ENCODE measurements at regions not wholly inside any gene's neighbourhood (a gene's known extent, or its start where the extent isn't known, plus 50 kb on each side); places are given as distances from the start of the nearest gene placed in this dataset.

- DNase-seq: no peak
These were observed 1213.8 kb downstream of the TBC1D22A start for GRCh38 chr22:47976219-47976618.

DNA sequence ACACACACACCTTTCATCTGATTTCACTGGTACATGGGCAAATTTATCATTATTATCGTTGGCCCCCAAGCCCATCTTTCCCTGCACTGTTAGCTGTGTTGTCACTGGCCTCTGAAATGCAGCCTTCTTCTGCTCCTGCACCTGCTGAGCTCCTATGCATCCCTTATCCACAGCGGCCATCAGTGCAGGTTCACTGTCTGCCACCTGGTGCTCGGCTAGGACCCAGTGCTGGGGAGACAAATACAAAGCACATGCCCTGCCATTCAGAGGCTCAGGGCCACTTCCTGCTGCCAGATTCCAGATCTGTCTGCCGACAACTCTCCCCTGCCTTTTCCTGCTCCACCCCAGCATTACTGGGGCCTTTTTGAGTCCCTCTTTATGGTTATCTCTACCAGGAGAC is 1205.4 kb downstream of the TBC1D22A start:
- DNase-seq: no peak

- no peak for DNase-seq
These were observed 1203.9 kb downstream of the TBC1D22A start for GRCh38 chr22:47966316-47966715.

DNA sequence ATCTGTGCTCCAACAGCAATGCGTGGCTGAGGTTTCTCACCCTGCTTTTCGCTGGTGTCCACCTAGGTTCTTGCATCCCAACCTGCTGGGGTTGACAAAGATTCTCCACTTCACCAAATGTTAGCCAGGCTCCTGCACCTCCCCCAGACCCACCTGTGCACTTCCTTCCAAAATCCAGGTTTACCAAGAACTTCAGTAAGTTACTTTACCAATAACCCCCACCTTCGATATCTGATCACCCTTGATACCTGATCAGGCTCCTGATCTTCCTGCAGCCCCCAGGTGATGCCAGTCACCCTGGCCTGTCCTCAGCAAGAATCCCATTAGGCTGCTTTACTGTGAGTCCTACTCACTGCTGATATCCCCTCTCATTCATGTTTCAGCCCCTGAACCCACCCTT is 1203.4 kb downstream of the TBC1D22A start:
- DNase-seq: no peak

- no peak for DNase-seq
These were observed 1202.6 kb downstream of the TBC1D22A start for GRCh38 chr22:47965066-47965465.

- no peak for DNase-seq
These were observed 1201.2 kb downstream of the TBC1D22A start for GRCh38 chr22:47963660-47964059.

DNA sequence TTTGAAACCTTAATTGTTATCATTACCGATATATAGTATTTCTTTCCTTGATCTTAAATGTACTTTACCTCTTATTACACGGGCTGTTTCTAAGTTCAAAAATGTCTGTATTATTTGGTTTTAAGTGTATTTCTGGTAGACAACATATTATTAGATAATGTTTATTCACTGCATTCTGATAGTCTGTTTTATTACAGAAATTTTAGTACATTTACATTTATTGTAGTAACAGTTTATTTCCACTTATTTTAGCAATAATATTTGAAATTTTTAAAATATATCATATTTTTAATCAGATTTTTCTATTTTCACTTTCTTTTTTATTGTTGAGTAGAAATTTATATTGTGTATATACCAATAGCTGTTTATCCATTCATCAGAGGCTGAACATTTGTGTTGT is 1195.2 kb downstream of the TBC1D22A start:
- DNase-seq: no peak

DNA sequence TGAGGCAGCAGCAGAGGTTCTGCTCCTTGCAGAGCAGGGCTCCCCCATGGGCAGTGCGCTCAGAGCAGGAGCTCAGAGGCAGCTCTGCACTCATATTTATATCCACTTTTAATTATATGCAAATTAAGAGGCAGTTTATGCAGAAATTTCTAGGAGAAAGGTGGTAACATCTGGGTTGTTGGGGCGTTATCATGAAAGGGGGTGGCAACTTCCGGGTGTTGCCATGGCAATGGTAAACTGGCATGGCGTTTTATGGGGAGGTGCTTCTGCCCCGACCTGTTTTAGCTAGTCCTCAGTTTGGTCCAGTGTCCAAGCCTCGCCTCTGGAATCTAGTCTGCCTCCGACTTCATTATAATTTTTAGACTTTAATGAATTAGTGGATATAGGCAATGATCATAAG is 1191.7 kb downstream of the TBC1D22A start:
- no peak for DNase-seq

DNA sequence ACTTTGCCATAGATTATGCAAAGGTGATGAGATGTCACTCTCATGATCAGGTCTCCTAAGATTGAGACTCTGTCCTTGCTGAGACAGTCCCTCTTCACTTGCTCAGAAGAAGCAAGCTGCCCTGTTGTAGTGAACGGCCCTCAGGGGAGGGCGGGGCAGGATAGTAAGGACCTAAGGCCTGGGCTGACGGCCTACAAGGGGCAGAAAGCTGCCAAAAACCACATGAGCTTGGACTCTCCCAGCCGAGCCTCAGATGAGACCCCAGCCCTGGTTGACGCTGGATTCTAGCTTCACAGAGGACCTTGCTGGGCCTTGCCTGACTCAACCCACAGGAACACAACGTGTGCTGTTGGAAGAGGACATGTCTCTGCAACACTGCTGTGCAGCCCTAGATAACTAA is 1182.5 kb downstream of the TBC1D22A start:
- no peak for DNase-seq

DNA sequence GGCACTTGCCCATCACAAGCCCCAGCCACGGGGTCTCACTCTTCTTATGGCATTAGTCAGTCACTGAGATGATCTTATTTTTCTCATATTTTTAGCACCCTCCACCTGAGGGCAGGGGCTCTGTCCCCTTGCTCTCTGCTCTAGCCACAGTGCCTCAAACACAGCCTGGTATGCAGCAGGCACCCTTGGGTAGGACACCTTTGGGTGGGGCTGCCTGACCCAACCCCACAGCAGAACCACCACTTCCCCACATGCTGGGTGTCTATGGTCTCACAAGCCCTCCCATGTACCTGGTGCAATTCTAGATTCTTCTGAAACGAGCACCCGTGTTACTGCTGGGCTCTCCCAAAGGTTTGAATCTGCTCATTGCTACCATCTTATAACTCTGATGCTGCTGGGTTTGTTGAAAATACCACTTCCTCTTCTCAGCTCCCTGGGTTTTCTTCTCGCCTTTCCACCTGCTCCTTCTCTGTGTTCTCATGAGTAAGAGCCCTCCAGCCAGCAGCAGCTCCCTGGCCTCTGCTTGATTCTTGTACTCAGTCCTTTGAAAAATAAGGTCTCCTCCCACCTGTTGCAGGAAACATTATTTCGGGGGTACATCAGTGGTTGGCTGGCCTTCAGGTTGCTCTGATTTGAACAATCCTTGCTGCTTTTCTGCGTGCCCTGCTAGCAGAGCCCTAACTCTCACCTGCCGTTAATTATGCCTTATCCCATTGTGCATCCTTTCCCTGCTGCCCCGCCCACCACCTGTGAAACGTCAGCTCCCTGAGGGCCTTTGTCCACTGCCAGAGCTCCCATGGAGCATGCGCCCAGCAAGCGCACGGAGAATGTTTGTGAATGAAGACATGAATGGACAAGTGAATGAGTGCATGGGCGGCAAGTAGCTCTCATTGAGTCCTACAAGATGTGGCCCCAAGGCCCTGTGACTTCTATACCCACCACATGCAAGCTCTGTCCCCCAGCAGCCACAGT is 1181.6 kb downstream of the TBC1D22A start:
- no peak for DNase-seq

DNA sequence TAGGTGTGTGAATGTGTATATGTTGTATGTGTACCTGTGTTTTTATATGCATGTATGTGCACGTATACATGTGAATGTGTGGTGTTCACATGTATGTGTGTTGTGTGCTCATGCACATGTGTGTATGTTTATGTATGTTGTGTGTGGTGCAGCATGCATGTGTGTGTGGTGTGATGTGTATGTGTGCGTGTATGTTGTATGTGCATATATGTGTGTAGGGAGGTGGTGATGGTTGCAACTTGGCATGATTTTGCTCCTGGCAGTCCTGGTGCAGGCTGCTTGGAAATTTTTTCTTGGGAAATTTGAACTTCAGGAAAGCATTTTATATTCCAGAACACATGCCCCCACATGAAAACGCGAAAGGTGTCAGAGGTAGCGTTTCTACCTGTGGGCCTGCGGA is 1177.8 kb downstream of the TBC1D22A start:
- no peak for DNase-seq

- no peak for DNase-seq
These were observed 1171.4 kb downstream of the TBC1D22A start for GRCh38 chr22:47933891-47934290.

GRCh38 chr22:47933226-47933625 is 1170.8 kb downstream of the TBC1D22A start:
- no peak for DNase-seq

GRCh38 chr22:47929646-47930185 is 1167.3 kb downstream of the TBC1D22A start:
- no peak for DNase-seq

- no peak for DNase-seq
These were observed 1166.6 kb downstream of the TBC1D22A start for GRCh38 chr22:47929073-47929472.

DNA sequence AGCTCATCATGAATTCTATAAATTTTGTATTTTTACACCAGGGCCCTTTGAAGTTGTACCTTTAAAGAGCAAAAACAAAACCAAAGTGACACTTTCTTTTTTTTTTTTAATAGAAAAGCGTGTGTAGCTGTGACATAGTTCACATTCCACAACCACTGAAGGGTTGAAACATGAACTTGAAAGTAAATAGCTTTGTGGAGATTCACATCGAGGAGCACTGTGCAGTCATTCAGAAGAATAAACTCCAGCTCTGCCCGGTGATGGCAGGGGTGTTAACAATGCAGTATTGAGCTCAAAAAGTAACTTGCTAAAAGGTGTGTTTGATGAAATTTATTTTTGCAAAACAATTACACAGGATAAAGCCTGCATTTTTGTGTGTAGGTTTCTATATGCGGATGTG is 1166.2 kb downstream of the TBC1D22A start:
- no peak for DNase-seq

DNA sequence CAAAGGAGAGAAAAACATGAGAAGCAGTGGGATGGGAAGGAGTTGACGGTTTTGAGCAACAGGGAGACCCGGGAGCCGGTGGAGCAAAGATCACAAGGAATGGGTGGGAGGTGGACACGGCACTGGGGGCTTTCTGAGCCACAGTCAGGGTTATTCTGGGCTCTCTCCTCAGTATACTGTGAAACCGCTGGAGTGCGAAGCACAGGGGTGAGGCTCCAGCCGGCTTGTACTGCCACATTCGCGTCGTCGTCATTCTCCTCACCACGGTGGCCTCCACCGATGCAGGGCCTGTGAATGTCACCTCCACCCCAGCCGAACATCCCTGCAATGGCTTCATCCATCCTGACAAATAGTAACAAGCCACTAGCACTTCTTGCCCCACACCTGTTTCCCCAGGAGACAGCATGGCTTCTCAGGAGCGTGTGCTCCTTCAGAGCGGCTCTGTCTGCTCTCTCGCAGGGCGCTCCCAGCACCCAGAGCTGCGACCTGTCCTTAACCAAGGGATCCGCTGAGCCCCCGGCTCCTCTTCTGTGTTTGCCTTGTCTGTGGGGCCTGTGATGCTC is 1165.3 kb downstream of the TBC1D22A start:
- DNase-seq: no peak

DNA sequence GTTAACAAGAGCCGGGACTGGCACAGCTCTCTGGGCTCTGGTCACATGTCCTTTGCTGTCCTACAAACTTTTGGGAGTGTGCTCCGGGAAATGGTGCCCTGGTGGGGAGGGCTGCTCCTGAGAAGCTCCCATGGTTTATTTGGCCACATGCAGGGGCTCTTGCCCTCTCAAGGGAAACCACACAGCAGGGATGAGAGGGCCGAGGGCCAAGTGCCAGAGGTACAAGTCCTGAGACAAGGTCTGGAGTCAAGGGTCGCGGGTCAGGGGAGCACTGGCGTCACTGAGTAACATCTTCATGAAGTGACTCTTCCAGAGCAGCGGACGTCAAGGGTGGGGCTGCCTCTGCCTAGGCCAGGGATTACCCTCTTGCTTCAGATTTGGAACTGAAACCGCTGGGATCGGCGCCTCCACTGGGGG is 1160.6 kb downstream of the TBC1D22A start:
- DNase-seq: no peak

DNA sequence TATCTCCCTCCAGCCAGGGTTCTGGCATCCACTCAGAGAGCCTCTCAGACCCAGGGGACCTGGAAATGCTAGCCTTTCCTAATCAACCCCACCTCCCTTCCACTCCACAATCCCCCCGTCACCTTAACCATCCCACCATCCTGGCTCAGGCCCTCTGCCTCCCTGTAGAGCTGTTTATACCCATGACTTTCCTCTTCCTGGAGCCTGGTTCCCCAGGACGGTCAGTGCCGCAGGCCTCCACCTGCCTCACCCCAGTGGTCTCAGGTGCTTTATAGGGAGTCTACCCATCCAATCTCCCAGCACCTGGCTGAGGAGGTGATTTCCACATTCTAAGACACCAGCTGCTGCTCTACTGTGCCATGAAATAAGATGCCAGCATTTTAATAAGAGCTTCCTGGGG is 1159.5 kb downstream of the TBC1D22A start:
- no peak for DNase-seq

DNA sequence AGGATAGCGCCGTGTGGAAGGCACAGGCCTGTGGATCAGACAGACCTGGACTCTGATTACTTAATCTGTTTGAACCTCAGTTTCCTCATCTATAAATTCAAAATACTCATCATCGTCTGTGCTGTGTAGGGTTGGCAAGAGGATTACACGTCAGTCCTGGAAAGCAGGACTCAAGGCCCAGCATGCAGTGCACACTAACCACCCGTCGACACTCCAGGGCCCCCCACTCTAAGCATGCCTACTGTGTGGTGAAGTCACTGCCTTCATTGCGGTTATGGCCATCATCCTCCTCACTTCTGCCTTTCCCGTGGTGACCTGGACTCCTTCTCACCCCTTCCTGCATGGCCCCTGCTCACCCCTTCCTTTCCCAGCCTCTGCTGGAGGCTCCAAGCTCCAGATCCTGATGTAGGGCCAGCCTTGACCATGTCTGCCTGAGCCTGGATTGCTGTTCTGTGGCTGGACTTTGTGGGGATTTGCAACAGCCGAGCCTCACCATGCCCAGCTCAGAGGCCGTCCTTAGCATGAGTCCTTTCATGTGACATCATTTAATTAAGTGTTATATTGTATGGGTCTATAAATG is 1158.0 kb downstream of the TBC1D22A start:
- DNase-seq: no peak

- DNase-seq: no peak
These were observed 1157.4 kb downstream of the TBC1D22A start for GRCh38 chr22:47919893-47920292.

- DNase-seq: no peak
These were observed 1156.6 kb downstream of the TBC1D22A start for GRCh38 chr22:47919001-47919441.

- DNase-seq: peak; percentile 8
These were observed 1155.9 kb downstream of the TBC1D22A start for GRCh38 chr22:47918276-47918921.

All from activated effector memory CD4-positive, alpha-beta T cell treated with Interleukin-2 at 50 U/mL for 16 hours (primary cell).